ENCODE measurements at regions not wholly inside any gene's neighbourhood (a gene's known extent, or its start where the extent isn't known, plus 50 kb on each side); places are given as distances from the start of the nearest gene placed in this dataset.
"Not testable (repeated sequence)": the region's sequence is repeated elsewhere in the genome, so short reads cannot be mapped to it uniquely, and the experiment has no call there.

- no peak for DNase-seq
Measured at GRCh38 chr13:19123502-19123901, 58.1 kb downstream of the TUBA3C start.

- DNase-seq, result no peak
Measured at GRCh38 chr13:19117913-19118739, 63.5 kb downstream of the TUBA3C start.

DNA sequence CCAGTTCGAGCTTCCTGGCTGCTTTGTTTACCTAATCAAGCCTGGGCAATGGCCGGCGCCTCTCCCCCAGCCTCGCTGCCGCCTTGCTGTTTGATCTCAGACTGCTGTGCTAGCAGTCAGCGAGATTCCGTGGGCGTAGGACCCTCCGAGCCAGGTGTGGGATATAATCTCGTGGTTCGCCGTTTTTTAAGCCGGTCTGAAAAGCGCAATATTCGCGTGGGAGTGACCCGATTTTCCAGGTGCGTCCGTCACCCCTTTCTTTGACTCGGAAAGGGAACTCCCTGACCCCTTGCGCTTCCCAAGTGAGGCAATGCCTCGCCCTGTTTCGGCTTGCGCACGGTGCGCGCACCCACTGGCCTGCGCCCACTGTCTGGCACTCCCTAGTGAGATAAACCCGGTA is 72.4 kb downstream of the TUBA3C start:
- not testable (repeated sequence) for DNase-seq

GRCh38 chr13:19103140-19103539 is 78.5 kb downstream of the TUBA3C start:
- DNase-seq, result no peak

DNA sequence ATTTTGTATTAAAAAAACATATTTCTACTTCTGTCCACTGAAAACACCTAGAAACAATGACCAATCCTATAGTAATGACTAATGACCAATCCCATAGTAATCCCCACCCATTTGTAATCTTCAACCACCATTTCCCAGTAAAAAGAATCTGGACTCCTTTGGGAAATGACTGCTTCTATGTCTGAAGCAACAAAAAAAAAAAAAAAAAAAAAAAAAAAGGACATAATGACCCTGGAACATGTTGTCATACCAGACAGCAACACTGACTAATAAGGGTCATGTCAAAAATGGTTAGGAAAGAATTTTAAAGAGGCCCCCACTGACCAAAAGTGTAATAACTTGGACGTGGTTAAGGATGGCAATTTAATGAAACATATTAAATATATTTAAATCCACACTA is 88.3 kb downstream of the TUBA3C start:
- no peak for DNase-seq

DNA sequence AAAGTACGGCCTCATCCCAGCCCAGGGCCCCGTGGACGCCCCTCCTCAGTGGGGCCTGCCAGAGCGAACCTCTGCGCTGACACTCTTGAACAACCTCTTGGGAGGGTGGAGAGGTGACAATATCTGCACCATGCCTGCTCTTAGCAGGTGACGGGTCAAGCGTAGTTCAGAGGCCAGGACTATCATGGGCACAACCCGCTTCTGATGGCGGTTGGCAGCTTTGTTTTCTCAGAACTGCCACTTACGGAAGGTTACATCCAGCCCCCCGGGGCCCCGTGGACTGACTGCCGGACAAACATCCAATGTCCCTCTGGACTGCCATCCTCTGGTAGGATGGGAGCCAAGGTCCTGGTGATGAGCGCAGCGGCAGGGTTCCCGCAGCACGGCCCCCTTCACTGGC is 91.1 kb downstream of the TUBA3C start:
- DNase-seq, result no peak

- no peak for DNase-seq
Measured at GRCh38 chr13:19089315-19089714, 92.3 kb downstream of the TUBA3C start.

DNA sequence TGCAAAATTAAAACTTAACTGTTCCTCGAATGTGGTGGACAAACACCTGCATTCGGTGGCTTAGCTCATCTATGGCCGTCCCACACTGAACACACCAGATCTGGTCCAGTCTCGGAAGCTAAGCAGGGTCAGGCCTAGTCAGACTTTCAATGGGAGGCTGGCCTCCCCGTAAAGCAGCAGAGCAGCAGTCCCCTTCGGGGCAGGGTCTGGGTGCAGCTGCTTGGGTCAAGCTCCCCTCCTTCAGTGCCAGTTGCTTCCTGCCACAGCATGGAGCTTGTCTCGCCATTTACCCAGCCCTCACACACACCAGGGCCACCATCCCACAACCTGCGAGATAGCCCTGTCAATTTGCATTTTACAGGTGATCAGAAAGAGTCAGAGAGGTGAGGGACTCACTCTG is 93.2 kb downstream of the TUBA3C start:
- DNase-seq, result no peak

- no peak for DNase-seq
Measured at GRCh38 chr13:19085876-19086275, 95.7 kb downstream of the TUBA3C start.

DNA sequence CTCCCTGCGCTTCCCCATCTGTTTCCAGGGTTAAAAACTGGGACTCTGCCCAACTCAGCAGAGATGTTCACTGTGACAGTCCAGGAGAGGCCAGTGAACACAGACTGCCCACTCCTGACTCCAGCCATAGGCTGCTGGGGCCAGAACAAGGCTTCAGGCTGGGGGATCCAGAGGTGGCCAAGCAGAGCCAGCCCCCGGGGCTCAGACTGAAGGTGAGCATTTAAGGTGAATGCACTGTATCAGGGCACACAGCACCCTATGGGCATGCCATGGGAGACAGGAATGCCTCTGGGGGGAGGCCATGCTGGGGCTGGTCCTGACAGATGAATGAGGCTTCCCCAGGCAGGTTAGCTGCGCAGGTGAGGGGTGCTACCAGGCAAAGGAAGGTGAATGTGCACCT is 96.4 kb downstream of the TUBA3C start:
- no peak for DNase-seq

DNA sequence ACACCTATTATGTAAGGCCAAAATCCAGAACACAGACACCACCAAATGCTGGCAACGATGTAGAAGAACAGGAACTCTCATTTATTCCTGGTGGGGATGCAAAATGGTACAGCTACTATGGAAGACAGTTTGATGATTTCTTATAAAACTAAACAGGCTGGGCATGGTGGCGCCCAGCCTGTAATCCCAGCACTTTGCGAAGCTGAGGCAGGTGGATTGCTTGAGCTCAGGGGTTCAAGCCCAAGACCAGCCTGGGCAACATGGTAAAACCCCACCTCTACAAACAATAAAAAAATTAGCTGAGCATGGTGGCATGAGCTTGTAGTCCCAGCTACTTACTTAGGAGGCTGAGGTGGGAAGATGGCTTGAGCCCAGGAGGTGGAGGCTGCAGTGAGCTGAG is 98.3 kb downstream of the TUBA3C start:
- no peak for DNase-seq

DNA sequence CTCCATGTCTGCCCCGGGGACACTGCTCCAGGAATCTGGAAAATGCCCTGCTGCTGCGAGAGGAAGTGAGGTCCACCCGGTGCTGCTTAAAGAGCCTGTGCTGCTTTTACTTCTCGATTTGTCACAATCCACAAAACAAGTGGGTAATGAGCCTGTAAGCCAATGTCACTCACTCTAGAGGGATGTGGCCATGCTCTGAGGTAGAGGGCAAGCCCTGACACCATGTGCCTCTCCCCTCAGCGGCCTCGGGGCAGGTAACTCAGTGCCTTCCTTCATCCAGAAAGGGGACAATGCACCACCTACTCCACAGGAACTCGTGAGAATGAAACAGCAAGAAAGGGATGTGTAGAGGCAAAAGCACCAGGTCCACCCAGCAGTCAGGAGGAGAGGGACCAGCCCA is 106.2 kb downstream of the TUBA3C start:
- no peak for DNase-seq

- DNase-seq, result no peak
Measured at GRCh38 chr13:19074519-19074918, 107.1 kb downstream of the TUBA3C start.

DNA sequence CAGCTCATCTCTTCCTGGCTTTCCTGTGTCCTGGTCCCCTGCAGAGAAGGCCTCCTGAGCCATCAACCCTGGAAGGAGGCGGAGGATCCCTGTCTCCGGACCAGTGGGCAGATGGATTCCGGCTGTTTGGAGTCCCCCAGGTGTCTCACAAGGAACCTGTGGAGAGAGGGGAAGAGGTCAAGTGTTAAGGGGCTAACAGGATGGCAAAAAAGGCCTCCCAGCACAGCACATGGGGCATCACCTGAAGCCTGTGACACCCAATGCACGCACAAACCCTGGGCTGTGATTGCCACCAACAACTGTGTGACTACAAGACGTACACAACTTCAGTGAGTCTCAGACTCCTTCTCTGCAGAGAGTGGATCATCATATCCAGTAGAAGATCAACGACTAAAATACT is 107.5 kb downstream of the TUBA3C start:
- DNase-seq, result not testable (repeated sequence)

DNA sequence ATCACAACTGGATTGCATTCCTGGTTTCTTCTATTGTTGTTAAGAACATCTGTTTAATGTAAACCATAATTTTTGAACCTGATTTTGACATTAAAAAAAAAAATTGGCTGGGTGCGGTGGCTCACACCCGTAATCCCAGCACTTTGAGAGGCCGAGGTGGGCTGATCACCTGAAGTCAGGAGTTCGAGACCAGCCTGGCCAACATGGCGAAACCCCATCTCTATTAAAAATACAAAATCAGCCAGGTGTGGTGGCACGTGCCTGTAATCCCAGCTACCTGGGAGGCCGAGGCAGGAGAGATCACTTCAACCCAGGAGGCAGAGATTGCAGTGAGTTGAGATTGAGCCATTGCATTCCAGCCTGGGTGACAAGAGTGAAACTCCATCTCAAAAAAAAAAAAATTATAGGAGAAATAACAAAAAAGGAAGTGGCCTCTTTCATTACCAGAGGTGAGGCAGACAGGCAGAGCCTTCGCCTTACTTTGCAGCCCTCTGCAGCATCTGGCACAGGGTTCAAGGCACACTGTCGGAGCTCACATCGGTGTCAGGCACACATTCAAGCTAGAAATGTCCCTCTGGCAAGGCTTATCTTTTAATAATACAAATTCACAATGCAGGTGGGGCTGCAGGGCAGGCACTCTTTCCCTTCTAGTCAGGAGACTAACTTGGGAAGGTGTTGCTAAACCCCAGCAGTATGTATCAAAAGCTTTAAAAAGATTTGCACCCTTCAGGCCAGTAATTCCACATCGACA is 108.5 kb downstream of the TUBA3C start:
- not testable (repeated sequence) for DNase-seq

GRCh38 chr13:19072543-19072942 is 109.1 kb downstream of the TUBA3C start:
- no peak for DNase-seq

GRCh38 chr13:19071161-19071936 is 110.3 kb downstream of the TUBA3C start:
- no peak for DNase-seq

DNA sequence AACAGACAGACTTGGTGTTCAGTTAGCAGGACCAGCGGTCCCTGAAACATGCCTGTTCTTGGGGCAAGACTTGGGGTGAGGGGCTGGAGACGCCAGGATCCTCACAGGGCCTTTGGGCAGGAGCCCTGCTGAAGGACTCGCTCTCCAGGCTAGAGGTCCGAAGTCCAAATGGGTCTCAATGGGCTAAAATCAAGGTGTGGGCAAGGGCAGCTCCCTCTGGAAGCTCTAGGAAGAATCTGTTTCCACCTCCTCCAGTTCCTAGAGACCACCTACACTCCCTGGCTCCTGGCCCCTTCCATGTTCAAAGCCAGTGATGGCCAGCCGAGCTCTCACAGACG is 111.3 kb downstream of the TUBA3C start:
- DNase-seq, result no peak

- DNase-seq, result no peak
Measured at GRCh38 chr13:19069684-19070397, 111.8 kb downstream of the TUBA3C start.

- no peak for DNase-seq
Measured at GRCh38 chr13:19068691-19069090, 112.9 kb downstream of the TUBA3C start.

GRCh38 chr13:19067767-19068166 is 113.9 kb downstream of the TUBA3C start:
- DNase-seq, result no peak

GRCh38 chr13:19062801-19063200 is 118.8 kb downstream of the TUBA3C start:
- DNase-seq, result no peak

- no peak for DNase-seq
Measured at GRCh38 chr13:19062019-19062646, 119.5 kb downstream of the TUBA3C start.
